NCI-H1105 (cell line): ENCODE measurements at regions not wholly inside any gene's neighbourhood (a gene's known extent, or its start where the extent isn't known, plus 50 kb on each side); places are given as distances from the start of the nearest gene placed in this dataset.

ENCODE experiments used
- DNase-seq: peaks from one replicate; lab custom pipeline; 2025; lab: John Stamatoyannopoulos, UW

DNA sequence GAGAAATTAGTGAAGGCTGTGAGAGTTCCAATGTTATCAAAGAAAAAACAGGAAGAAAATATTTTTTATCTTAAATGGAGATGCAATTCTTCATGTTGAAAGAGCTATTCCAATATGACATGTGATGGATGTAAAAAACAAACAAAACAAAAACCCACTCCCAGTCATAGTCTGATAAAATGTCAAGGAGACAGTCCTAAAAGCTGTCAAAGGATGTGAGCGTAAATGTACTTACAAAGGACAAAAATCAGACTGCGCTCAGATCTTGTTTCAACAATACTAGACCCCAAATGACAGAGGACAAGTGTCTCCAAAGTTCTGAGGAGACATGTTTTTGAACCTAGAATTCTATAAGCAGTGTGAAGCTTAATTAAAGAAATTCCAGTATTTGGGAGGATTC, 265.8 kb downstream of the PLPP3 start:
- no peak for DNase-seq

DNA sequence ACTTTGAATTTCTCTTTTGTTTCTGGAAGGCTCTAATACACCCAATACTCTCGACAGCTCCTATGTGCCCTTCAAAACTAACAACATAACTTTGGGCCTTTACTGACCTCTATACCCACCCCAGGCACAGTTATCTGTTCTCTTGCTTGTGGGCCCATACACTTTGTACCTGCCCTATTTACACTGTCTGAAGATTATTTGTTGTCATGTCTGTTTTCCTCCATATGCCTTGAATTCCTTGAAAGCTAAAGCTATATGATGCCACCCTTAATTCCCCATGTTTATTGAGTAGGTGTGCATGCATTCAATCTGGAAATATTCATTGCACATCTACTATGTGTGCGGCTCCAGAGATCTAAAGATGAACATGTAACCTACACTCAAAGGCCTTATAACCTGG, 267.6 kb downstream of the PLPP3 start:
- DNase-seq = no peak

DNA sequence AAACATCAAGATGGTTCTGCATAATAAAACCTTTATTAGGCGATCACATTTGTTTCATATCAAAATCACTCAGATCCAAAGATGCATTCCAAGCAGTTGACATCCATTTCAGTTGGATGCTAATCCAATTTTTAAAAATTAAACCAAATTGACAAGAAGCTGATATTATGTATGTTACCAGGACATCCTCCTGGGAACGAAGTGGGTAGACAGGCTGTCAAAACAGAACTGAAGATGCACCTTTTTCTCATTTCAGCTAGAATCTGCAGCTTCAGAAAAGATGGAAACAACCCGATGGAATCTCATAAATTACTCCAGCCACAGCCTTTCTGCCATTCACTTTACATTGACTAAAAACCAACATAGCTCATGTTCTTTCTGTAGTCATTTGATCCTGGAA, 268.4 kb downstream of the PLPP3 start:
- DNase-seq = no peak

DNA sequence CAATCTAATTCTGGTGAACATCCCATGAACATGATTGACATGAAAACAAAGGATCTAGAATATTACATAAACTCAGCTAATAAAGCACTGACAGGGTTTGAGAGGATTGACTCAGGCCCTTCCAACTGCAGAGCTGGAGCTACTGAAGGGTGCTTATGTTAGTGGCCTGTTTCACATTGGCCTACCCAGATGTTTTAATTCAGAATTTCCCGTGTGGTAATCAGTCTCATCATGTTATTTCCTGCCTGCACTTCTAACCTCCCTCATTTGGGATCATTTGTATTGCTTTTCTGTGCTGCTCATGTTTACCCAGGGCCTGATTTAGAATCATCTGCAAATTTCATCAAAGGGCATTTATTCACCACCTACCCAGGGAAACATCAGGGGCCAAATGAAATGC, 270.3 kb downstream of the PLPP3 start:
- no peak for DNase-seq

DNA sequence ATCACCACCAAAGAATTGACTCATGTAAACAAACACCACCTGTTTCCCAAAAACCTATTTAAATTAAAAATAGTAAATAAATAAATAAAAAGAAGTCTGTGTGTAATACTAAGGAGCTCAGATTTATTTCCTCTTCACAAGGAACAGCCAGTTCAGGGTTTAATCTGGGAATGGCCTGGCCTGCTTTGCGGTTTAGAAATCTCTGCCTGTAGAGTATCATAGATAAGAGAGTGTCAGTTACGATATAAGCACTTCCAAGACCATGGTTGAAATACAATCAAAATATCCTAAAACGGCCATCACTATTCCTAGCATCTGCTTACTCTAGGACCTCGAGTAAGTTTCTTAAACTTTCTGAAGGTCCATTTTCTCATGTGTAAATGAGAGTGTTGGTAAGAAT, 274.4 kb downstream of the PLPP3 start:
- no peak for DNase-seq

DNA sequence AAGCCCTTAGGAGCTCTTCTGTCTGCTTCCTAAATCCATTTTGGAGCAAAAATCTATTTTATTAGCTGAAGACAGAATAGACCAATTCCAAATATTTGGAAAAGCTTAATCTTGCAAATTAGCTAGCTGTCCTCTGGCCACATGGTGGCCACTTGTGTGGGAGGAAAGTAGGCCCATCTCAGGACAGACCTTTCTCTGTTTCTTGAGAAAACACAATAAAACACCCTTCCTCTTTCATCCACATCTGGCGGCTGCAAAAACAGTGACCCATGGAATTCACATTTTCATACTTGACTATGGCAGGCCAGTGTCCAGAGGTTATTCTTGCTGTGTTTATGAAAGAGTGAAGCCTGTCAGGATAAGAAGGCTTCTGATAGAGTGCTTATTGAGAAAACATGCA, 275.6 kb downstream of the PLPP3 start:
- no peak for DNase-seq

DNA sequence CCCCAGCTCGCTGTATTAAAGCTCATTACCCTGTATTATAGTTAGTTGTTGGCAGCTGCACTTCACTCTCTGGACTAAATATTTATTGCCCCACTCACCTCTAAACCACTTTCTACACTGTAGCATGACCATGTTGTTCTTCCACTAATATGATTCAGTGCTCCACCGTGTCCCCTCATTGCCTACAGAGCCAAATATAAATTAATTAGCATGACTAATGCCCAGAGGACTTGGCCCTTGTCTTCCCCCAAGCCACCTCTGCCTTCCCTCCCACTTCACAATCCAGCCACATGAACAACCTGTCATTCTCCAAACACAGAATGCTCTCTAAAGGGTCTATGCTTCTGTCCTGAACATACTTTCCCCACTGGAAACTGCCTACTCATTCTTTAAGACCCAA, 276.5 kb downstream of the PLPP3 start:
- DNase-seq = no peak

DNA sequence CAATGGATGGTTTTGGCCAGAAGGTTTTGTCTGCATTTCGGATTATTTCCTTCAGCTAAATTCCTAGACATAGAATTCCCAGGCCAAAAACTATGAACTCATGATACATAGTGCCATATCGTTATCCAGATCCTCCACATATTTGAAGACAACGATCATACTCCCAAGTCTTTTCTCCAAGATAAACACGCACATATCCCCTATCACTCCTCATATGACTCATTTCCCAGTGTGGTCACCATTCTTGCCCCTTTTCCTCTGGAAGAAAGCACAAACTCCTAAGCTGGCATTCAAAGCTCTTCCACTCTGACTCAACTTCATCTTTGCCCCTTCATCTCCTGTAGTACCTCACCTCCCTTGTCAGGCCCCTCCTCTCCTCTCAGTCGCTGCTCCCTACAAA, 277.6 kb downstream of the PLPP3 start:
- no peak for DNase-seq

DNA sequence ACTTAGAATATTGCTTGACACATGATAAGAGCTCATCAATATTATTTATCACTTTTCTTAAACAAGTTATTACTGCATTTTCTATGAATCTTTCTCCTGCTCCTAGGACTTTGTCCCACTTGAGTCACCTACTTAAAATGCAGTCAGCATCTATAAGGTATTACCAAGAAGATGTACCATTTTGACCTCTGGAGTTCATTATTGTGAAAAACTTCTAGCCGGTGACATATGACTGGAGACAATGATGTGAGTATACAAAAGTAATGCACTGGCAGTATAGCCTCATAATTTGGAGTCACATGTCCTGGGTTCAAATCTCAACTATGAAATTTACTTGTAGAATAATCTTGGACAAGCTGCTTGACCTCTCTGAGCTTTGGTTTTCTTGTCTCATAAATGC, 278.5 kb downstream of the PLPP3 start:
- DNase-seq = no peak

DNA sequence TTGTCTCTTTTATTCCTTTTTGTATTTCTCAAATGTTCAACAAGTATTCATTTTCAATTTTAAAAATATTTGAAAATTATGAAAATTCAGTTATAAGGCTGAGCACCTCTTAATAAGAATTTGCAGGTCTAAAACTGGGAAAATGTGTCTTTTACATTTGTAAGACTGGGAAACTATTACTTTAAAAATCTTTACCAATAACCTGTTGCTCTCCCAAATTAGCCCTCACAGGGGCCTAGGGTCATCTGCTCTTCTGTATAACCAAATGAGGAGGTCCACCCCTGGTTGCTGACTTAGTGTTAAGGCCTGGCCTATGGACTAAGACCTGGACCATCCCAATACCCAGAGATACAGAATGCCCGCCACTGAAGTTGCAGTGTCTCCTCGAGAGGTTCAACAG, 280.5 kb downstream of the PLPP3 start:
- DNase-seq = no peak

DNA sequence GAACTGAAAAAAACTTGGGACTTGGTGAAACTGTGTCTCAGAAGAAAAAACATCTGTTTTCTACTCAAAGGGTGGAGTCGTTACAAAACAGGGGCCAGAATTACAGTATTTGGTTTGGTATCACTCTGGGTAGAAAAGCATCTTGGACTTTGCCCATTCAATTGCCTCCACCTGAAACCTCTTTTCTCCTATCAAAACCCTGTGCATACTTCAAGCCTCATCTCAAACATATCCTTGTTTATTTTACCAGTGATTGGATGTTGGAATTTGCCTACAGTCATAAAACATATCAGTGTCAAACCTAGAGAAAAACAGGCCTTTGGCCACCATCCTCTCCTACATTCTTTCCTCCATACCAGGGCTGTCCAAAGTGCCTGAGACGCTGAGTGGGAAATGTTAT, 281.5 kb downstream of the PLPP3 start:
- no peak for DNase-seq

DNA sequence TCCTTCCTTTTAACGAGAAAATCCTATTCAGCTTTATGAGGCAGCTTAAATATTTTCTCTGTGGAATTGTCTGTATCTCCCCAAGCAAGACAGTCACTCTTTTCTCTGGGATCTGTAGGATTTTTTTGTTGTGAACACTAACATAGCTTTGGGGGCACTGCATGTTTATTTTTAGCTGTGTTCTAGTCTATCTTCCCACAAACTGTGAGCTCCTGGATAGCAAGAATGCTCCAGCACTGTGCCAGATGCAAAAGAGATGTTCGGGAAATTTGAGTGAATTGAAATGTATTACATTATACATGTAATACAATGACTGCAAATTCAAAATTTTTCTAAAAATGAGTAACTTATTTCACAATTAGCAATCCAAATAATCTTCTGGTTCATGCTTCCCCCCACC, 282.2 kb downstream of the PLPP3 start:
- no peak for DNase-seq

DNA sequence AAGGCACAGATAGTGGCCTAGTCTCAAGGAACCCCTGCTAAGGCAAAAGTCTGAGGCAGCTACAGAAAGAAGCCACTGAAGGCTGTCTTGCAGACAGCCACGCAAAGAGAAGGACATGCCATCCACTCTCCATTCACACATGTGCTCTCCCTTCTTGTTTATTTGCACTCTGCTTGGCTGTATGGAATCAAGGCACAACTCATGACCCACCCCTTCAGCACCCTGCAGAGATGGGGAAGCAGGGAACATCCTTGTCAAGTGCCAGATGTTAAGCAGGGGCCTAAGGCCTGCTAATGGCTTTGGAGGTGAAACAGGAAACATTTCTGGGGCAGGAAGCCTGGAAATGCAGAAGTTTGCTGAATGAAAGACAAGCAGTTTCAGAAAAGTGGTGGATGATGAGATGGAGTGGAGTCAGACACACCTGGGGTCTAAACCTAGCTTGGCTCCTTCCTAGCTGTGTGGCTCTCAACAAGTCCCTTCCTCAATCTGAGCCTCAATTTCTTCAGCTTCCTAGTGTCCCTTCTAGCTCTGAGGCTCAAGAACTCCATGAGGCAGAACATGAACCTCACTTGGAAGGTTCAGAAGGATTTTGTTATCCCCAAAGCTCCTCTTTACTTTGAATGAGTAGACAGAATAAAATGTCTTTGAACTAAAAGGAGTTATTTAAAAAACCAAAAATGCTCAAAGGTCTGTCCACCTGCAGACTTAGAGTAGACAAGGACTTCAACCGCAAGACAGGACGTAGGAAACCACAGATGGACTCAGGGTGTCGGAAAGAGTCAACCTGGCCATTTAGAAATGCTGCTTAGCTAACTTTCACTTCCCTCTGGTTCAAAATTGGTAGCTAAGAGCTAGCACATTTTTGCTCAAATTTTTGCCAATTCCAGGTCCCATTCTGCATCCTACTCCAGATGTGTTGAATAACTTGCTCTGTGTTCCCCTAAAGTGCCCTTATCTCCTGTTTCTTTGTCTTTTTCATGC, 283.1 kb downstream of the PLPP3 start:
- DNase-seq = no peak

DNA sequence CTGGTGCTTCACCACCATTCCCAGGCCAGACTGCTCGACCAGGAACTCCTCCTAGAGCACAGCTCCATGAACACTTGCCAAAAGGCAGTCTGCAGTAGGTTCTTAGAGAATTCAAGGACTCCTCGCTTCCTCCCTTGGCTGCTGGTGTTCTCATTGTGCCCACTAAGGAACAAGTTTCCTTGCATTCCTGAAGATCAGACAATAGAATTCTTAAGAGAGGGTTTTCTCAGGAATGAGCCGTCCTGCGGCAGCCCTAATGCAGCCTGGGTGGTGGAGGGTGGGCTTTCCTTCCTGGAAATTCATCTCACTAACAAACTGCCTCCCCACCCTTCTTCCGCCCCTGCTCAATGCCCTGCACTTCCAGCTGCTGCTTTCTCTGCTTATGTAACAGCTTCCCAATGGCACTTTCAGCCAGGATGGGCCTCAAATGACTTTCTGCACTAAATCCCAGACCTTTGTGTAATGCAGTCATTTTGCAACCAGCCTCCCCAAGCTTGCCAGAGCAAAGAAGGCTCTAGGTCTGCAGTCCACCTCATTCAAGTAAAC, 287.9 kb downstream of the PLPP3 start:
- no peak for DNase-seq

DNA sequence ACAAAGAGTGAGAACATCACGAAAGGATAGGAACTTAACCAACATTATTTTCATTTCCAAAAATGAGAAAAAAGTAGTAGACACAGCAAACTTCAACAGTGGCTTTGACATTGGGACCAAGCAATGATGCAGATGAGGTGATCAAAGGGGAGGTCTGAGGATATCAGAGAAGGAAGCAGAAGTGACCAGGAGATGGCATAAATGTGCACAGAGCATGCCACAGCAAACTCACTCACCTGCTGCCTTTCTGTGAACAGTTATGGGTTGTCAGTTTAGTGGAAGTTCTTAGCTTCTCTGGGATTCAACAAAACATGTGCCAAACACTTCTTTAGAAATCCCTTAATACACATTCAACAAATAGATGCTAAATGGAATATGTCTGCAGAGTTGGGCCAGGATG, 290.1 kb downstream of the PLPP3 start:
- no peak for DNase-seq

DNA sequence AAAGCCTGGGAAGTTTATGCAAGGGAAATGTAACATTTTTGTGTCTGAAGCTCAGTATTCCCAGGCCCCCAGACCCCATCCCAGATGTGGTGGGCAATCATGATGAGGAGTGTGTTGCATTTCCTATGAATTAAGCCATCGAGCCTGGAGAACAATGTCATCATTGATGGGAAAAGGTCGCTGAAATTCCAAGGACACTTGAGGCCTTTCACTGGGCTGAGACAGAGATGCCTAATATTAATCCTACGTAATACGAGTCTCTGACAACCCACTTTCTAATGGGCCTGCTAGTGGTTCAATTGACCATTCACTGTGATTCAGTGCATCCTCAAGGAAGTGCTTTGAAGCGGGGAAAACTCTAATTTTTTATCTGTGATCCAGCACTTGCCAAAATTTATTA, 291.6 kb downstream of the PLPP3 start:
- no peak for DNase-seq

DNA sequence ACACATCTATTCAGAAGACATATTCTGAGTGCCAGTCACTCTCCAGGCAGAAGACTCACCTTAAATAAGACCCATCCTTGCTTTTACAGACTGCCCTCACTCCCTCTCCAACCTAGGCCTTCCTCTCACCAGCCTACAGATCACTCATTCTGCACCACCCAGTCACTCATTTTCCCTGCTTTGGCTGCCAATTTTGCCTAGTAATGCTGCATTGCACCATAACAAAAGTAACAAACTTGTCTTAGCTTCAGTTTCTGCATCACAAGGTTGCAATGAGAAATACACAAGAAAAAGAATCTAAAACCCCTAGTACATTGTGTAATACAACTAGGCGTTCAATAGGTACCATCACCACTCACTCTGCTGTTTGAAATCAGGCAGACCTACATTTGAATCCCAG, 292.4 kb downstream of the PLPP3 start:
- no peak for DNase-seq

DNA sequence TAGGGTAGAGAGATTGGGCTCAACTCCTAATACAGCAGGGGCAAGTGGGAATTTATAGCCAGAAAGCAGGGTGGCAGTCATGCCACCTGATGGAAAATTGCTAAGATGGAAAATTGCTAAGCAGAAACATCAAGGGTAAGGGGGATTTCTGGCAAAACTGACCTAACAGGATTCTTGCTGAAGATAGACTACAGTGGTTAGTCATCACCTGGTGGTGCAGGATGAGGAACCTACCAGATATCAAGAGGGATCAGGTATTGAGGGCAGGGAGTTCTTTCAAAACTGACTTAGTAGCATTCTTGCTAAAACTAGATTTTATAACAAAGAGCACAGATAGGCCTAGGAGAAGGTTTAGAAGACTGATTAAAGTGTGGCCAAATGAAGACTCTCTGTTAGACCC, 292.9 kb downstream of the PLPP3 start:
- no peak for DNase-seq

DNA sequence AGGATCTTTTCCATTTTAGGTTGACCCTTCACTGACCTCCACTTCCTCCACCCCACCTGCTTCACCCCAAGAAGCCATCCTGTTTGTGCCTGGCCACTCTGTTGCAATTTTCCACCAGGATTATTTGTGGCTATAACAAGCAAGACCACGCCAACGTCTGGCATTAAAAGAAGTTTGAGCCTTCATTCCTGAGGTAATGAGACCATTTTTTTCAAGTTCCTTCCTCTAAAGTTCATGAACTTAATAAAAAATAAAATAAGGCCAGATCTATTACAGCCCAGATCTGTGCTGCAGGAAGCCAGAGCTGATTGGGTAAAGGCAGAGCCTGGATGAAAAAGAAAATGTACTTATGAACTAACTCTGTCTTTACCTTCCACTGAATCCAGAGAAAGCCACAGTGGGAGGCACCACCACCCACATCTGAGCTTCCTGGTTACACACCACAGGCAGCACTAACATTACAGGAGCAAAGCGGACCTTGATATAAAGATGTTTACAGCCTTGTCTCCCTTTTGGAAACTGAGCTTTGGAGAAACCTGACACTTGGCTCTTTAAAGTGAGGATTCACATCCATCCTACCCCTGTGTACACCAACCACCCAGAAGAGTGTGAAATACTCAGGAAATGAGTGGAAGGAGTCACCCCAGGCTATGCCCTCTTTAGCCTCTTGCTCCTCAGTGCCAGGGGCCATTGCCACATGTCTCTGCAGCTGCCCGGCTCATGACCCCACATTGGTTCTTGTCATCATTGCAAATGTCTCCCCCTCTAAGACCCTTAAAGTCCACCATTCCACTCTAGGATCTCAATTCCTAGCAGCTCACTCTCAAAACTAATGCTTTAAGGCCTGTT, 293.6 kb downstream of the PLPP3 start:
- no peak for DNase-seq

DNA sequence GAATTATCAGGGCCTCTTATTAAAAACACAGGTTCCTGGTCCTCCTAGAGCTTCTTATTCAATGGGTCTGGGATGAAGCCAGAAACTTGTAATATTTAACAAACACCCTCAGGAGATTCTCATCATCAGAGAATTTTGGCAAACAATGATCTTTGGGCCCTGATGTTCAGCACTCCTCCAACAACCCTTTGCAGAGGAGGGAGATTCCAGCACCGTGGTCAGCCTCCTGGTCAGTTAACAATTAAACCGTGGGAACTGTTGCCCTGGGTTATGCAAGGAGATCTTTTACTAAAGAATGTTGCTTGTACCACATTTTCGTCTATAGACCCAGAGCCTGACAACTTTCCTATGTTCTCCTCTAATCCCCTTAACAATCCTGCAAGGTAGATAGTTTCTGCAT, 294.4 kb downstream of the PLPP3 start:
- no peak for DNase-seq

DNA sequence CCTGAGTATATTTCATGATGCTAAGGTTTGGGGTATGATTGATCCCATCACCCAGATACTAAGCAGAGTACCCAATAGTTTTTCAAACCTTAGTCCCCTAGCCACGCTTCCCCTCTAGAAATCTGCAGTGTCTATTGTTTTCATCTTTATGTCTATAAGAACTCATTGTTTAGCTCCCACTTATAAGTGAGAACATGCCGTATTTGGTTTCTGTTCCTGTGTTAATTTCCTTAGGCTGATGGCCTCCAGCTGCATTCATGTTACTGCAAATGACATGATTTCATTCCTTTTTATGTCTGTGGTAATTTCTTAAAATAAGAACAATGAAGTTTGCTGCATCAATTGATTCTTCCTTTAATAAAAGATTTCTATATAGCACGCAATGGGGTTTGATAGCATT, 301.3 kb downstream of the PLPP3 start:
- no peak for DNase-seq

DNA sequence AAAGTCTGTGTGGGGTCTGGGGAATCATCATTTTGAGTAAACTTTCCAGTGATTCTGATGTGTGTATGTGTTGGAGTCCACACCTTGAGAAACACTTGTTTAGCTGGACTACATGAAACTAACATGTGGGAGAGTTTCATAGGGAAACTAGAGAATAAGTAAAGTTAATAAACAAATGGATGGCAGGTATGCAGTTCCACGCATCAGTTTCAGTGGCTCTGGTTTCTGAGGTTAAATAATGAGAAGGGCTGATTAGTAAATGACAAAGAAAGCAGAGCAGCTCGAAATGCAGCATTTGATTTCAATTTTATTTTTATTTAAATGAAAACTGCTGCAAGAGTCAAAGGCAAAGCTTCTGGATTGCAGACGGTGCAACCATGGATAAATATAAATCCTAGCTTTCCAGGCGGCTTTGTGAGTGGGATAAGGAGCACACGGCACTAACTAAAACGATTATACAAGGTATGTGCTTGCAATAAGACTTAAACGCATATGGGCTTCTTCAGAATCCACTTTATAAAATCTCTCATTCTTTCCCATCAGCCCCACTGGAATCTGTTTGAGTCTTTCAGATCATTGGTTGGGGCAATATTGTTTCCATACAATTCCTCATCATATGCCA, 310.7 kb downstream of the PLPP3 start:
- no peak for DNase-seq
